ENCODE measurements at regions not wholly inside any gene's neighbourhood (a gene's known extent, or its start where the extent isn't known, plus 50 kb on each side); places are given as distances from the start of the nearest gene placed in this dataset.

DNA sequence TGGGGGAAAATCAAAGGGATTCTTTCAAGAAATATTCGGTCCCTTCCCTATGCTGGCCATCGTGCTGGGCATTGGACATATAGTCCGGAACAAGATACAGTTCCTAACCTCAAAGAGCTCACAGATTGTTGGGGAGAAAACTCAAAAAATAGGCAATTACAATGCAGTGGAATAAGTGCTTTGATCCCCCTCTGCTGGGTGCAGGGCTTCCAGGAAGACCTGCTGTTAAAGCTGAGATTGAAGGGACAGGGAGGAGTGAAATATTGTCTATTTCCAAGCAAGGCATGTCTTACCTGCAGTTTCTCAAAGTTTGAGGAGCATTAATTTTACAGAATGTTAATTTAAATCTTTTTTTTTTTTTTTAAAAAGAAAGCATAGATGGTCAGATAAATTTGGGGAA lies 75.1 kb upstream of the SESN3 start:
- no peak for TF ChIP-seq ZFX (IDR thresholded peaks at IDR 0.05; ENCODE audit: borderline replicate concordance)
- TF ChIP-seq, protein P1, sequence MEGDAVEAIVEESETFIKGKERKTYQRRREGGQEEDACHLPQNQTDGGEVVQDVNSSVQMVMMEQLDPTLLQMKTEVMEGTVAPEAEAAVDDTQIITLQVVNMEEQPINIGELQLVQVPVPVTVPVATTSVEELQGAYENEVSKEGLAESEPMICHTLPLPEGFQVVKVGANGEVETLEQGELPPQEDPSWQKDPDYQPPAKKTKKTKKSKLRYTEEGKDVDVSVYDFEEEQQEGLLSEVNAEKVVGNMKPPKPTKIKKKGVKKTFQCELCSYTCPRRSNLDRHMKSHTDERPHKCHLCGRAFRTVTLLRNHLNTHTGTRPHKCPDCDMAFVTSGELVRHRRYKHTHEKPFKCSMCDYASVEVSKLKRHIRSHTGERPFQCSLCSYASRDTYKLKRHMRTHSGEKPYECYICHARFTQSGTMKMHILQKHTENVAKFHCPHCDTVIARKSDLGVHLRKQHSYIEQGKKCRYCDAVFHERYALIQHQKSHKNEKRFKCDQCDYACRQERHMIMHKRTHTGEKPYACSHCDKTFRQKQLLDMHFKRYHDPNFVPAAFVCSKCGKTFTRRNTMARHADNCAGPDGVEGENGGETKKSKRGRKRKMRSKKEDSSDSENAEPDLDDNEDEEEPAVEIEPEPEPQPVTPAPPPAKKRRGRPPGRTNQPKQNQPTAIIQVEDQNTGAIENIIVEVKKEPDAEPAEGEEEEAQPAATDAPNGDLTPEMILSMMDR (IDR thresholded peaks at IDR 0.05), result no peak
- H3K27ac ChIP-seq, result no peak overlapping the region

DNA sequence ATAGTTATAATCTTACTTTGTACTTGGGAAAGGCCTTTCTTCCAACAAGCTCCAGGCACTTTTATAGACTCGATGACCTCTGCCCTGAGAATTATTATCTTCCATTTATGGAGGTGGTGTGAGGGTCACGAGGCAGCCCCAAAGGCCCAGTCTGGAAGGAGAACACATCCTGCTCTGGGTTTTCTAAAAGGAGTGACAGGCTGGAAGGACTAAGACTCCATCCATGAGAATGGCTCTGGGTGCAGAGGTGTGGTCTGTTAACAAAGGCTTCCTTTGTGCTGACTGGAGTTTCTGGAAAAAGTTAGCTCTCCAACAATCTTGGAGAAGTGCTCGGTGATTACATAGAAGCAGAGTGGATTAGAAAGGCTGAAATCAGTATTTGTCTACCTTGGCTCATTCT lies 74.7 kb upstream of the SESN3 start:
- TF ChIP-seq, protein P1 (IDR thresholded peaks at IDR 0.05), result no peak
- TF ChIP-seq ZFX (IDR thresholded peaks at IDR 0.05; ENCODE audit: borderline replicate concordance), result no peak
- H3K27ac ChIP-seq, result no peak overlapping the region

DNA sequence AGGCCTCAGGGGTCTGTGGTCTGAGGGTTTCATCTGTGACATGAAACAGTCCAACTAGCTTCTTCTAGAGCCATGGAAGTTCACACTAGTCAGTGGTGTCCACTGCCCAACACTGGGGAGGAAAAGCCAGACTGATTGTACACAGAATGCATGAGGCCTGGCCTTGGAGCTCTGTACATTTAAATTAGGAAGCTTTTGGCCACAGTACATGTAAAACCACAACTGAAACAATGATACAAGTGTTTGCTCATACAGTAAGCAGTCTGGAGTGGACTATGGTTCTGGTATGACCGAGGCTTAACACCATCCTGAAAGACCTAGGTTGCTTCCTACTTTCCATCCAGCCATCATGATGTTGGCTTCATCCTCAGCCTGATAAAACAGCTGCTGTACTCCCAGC lies 73.8 kb upstream of the SESN3 start:
- H3K27ac ChIP-seq, result no peak overlapping the region
- no peak for TF ChIP-seq ZFX (IDR thresholded peaks at IDR 0.05; ENCODE audit: borderline replicate concordance)
- TF ChIP-seq, protein P1 (IDR thresholded peaks at IDR 0.05), result no peak

DNA sequence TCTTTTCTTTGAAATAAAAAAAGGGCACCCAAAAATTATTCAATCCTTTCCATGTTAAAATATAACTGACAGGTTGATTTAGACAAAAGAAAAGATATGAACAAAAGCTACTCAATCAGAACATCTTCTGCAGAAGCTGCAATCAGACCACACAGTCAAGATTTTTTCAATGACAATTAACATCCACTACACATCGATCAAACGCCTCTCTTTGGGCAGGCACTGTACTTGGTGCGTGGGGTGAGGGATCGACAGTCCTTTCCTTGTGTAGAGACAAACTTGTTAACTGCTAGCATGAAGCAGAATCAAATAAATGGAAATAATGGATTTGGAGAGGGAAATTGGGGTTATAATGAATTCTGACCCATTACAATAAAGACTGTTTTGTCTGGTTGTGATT lies 71.2 kb upstream of the SESN3 start:
- TF ChIP-seq, protein P1 (IDR thresholded peaks at IDR 0.05), result no peak
- TF ChIP-seq ZFX (IDR thresholded peaks at IDR 0.05; ENCODE audit: borderline replicate concordance), result no peak
- H3K27ac ChIP-seq, result no peak overlapping the region

DNA sequence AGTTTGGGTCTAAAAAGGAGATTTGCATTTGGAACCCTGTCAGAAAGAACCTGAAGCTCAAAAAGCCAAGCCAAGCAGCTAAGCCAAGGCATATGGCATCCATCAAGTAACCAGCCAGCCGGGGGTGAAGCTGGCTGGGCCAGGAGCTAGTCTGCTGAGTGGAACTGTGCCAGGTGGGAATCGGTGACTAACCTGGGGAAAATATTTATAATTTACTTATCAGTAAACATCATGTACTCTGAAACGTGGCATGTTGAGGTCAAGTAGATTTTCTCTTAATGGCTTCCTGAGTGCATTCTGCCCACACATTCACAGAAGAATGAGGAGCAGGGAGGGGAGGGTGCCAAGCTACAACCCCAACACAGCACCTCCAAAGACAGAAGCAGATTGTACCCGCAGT lies 70.5 kb upstream of the SESN3 start:
- TF ChIP-seq ZFX (IDR thresholded peaks at IDR 0.05; ENCODE audit: borderline replicate concordance), result no peak
- TF ChIP-seq, protein P1 (IDR thresholded peaks at IDR 0.05), result no peak
- H3K27ac ChIP-seq, result no peak overlapping the region

DNA sequence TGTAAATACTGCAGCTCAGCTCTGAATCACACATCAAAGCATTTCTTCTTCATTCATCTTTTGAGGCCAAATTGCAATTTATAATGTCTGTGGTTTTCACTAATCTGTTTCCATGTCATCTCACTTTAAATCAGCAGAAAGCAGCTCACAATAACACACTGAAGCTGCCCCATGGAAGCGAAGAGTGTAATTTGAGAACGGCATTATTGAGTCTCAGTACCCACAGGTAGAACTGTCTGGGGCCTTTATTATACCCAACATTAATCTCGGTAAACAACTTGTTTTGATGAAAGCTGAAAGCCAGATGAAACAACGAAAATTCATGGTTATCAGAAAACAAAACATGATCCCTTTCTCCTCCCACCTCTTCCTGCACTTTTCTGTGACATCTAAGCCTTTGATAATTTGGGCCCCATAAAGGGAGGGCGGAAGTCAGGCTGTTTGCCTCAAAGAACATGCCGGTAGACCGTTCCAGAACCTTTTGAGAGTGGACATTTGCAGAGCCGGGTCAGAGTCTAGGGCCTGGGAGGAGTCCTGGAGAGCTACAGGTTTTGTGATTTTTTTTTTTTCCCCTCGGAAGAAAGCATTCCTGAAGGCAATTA lies 68.2 kb upstream of the SESN3 start:
- H3K27ac ChIP-seq, result no peak overlapping the region
- TF ChIP-seq ZFX (IDR thresholded peaks at IDR 0.05; ENCODE audit: borderline replicate concordance), result no peak
- TF ChIP-seq, protein P1 (IDR thresholded peaks at IDR 0.05), result no peak

DNA sequence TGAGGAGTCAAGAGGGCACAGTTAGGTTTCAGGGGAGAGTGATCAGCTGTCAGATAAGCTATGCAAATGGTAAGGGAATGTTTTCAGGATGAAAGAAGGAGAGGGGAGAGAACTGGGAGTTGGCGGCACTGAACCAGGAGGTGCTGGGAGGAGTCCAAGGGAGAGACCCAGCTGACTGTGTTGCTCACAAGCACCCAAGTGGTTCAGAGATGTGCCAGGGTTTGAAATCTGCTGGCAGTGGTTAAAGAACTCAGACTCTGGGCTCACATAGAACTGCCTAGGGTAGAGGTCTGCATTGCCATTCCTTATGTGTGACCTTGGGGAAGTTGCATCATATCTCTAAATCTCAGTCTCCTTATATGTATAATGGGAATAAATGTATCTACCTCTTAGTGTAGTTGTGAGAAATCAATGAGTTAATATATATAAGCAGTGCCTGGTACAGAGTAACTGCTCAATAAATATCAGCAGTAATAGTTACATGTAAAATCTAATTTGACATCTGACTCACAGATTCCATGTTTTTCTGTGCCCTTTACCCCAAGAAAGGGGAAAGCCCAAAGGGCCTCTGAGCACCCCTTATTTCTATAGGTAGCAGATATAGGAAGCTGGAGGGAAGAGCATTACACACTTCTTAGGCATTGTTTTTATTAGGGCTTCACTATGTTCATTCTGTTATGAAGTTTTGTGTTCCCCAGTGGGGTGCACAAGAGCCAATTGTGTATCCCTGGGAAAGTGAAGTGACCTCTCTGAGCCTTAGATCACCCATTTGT lies 66.9 kb upstream of the SESN3 start:
- TF ChIP-seq ZFX (IDR thresholded peaks at IDR 0.05; ENCODE audit: borderline replicate concordance), result no peak
- TF ChIP-seq, protein P1 (IDR thresholded peaks at IDR 0.05), result no peak
- H3K27ac ChIP-seq, result no peak overlapping the region
